22Rv1 (cell line): ENCODE measurements at regions not wholly inside any gene's neighbourhood (a gene's known extent, or its start where the extent isn't known, plus 50 kb on each side); places are given as distances from the start of the nearest gene placed in this dataset.

Experiments
- ZFX ChIP-seq: fragments of 450-650 bp; IDR thresholded peaks from 2 replicates; pipeline ENCODE4 v1.6.1; 2017; ENCODE audit warnings: antibody characterized with exemption, borderline replicate concordance
- TF ChIP-seq, protein P1 (sequence below): fragments of 450-650 bp; IDR thresholded peaks from 2 replicates; pipeline ENCODE4 v1.5.1; 2017; ENCODE audit warnings: mild to moderate bottlenecking

DNA sequence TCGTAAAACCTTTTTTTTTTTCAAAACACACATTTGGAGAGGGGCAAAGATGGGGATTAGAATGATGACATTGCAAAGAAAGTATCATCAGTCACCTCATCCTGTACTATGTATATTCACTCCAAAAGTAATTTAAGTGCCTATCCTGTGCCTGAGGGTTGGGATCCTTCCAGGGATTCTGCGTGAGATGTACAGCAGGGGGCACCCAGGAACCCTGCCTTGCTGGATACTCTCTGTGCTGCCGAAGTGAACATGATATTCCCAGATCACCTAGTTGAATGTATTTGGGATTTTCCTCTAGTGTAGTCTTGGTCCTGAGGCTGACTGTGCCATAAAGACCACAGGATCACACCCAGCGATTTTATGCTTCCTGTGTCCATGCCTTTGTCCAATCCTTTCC lies 372.7 kb downstream of the IPO8 start:
- TF ChIP-seq, protein P1, sequence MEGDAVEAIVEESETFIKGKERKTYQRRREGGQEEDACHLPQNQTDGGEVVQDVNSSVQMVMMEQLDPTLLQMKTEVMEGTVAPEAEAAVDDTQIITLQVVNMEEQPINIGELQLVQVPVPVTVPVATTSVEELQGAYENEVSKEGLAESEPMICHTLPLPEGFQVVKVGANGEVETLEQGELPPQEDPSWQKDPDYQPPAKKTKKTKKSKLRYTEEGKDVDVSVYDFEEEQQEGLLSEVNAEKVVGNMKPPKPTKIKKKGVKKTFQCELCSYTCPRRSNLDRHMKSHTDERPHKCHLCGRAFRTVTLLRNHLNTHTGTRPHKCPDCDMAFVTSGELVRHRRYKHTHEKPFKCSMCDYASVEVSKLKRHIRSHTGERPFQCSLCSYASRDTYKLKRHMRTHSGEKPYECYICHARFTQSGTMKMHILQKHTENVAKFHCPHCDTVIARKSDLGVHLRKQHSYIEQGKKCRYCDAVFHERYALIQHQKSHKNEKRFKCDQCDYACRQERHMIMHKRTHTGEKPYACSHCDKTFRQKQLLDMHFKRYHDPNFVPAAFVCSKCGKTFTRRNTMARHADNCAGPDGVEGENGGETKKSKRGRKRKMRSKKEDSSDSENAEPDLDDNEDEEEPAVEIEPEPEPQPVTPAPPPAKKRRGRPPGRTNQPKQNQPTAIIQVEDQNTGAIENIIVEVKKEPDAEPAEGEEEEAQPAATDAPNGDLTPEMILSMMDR, result peak; percentile 11; the same call in 1 of the 2 replicates
- no peak for TF ChIP-seq ZFX
